K562 (cell line): ENCODE measurements at regions not wholly inside any gene's neighbourhood (a gene's known extent, or its start where the extent isn't known, plus 50 kb on each side); places are given as distances from the start of the nearest gene placed in this dataset.

Experiments
- ATAC-seq: fragments of 200-7000 bp; cut with Tn5 transposase; 3 replicates; pipeline ENCODE4 v1.9.1; 2020; ENCODE audit warnings: moderate library complexity
- BruUV-seq: library from RNA; stranded (reverse); fragments of 400-500 nt; replicated peaks from 2 replicates; lab custom pipeline; 2021; lab: Mats Ljungman, UMichigan
- CTCF ChIA-PET: fragments of 300-600 bp; formaldehyde crosslinking; extraction: SDS; loops from one replicate; lab custom pipeline; 2021; ENCODE audit warnings: low intra/inter-chr PET ratio; lab: Yijun Ruan, JAX
- POLR2A ChIA-PET: fragments of 300-600, 350-650 bp; sonication (Branson Sonifier 250); formaldehyde crosslinking; extraction: SDS; loops from one replicate; lab custom pipeline; 2021; ENCODE audit warnings: antibody characterized with exemption, inconsistent platforms; lab: Yijun Ruan, JAX
- DNase-seq, 4 experiments: peaks; one replicate each; pipeline versions ENCODE4 v3.0.0 to v3.0.0-alpha.2; 2011 to 2018; ENCODE audit warnings: low spot score in 3 of 4, mixed read lengths in 3 of 4; ENCODE audit errors: extremely low read depth in 1 of 4
- FAIRE-seq: peaks from 2 replicates; lab custom pipeline; 2011; peaks lifted over from hg19 to GRCh38; lab: Jason Lieb, UNC
- H2AFZ ChIP-seq: 2 replicates; pipeline ENCODE4 v1.6.0; 2011; ENCODE audit warnings: low read depth, low read length, control low read depth, inconsistent platforms
- H3K27ac ChIP-seq: fragments of 200-600 bp; 3 replicates; pipeline ENCODE4 v1.8.0; 2011; ENCODE audit warnings: low read depth, mild to moderate bottlenecking, control low read depth, inconsistent platforms, low read length, moderate library complexity, mixed read lengths; ENCODE audit errors: extremely low read depth
- H3K27me3 ChIP-seq, 2 experiments: fragments of 300-600 bp in 1 of 2; 2 replicates in 1 of 2; 3 replicates in 1 of 2; pipeline versions ENCODE4 v1.6.0 to v1.8.0; 2011; ENCODE audit warnings: inconsistent platforms in 2 of 2, low read length in 2 of 2, mild to moderate bottlenecking in 1 of 2, mixed read lengths in 1 of 2, moderate library complexity in 1 of 2; ENCODE audit not compliant: control insufficient read depth in 2 of 2, insufficient read depth in 2 of 2
- H3K36me3 ChIP-seq: fragments of 300-600 bp; 3 replicates; pipeline ENCODE4 v1.8.0; 2011; ENCODE audit warnings: mild to moderate bottlenecking, low read length, inconsistent platforms; ENCODE audit not compliant: control insufficient read depth, insufficient read depth
- H3K4me1 ChIP-seq, 2 experiments: fragments of 200-600 bp in 1 of 2; replicated peaks in 1 of 2; 2 replicates in 1 of 2; 3 replicates in 1 of 2; pipeline versions ENCODE4 v1.5.1 to v1.8.0; 2011; ENCODE audit warnings: inconsistent platforms in 2 of 2, low read length in 2 of 2, mild to moderate bottlenecking in 1 of 2, mixed read lengths in 1 of 2, moderate library complexity in 1 of 2; ENCODE audit not compliant: control insufficient read depth in 2 of 2, insufficient read depth in 2 of 2
- H3K4me2 ChIP-seq: 2 replicates; pipeline ENCODE4 v1.6.1; 2011; ENCODE audit warnings: low read length, control low read depth, inconsistent platforms, mixed read lengths; ENCODE audit not compliant: insufficient read depth
- H3K4me3 ChIP-seq: fragments of 200-600 bp; sonication (generic), shearing (Covaris generic); 2 replicates; pipeline ENCODE4 v1.5.1; 2016; ENCODE audit warnings: control low read depth, inconsistent platforms
- H3K79me2 ChIP-seq: fragments of 200-600 bp; 3 replicates; pipeline ENCODE4 v1.8.0; 2011; ENCODE audit warnings: low read length, inconsistent platforms; ENCODE audit not compliant: control insufficient read depth, insufficient read depth
- H3K9ac ChIP-seq, 2 experiments: 2 replicates each; pipeline versions ENCODE4 v1.6.0 to v1.6.1; 2011; ENCODE audit warnings: low read depth in 2 of 2, low read length in 2 of 2, control low read depth in 1 of 2, inconsistent platforms in 1 of 2, mild to moderate bottlenecking in 1 of 2, mixed read lengths in 1 of 2; ENCODE audit not compliant: insufficient read depth in 1 of 2
- H3K9me1 ChIP-seq: one replicate; pipeline ENCODE4 v1.6.0; 2011; ENCODE audit warnings: inconsistent platforms, mild to moderate bottlenecking, low read length, moderate library complexity; ENCODE audit not compliant: control insufficient read depth, insufficient read depth
- H3K9me3 ChIP-seq: replicated peaks from 2 replicates; pipeline ENCODE4 v1.5.1; 2011; ENCODE audit warnings: low read depth, low read length, inconsistent platforms; ENCODE audit not compliant: control insufficient read depth, insufficient read depth
- H4K20me1 ChIP-seq: replicated peaks from 2 replicates; pipeline ENCODE4 v1.6.1; 2011; ENCODE audit warnings: low read length, inconsistent platforms, mixed read lengths; ENCODE audit not compliant: control insufficient read depth, insufficient read depth
- ARID3B ChIP-seq: fragments of 250-450 bp; sonication (Bioruptor Pico); IDR thresholded peaks from 2 replicates; pipeline ENCODE4 v1.4.0; 2020; ENCODE audit warnings: borderline replicate concordance
- DACH1 ChIP-seq: fragments of 450-650 bp; IDR thresholded peaks from 2 replicates; pipeline ENCODE4 v1.6.1; 2018; ENCODE audit not compliant: partially characterized antibody
- DEAF1 ChIP-seq: fragments of 450-650 bp; formaldehyde crosslinking; IDR thresholded peaks from 2 replicates; pipeline ENCODE4 v1.4.0; 2020; ENCODE audit warnings: mild to moderate bottlenecking, moderate library complexity
- E2F1 ChIP-seq: sonication (generic); formaldehyde crosslinking; IDR thresholded peaks from 2 replicates; pipeline ENCODE4 v1.8.1; 2023; ENCODE audit warnings: mild to moderate bottlenecking, missing genetic modification reagents, moderate library complexity
- HMG20B ChIP-seq: fragments of 250-450 bp; sonication (Bioruptor Pico); IDR thresholded peaks from 2 replicates; pipeline ENCODE4 v1.5.0; 2021; ENCODE audit warnings: mild to moderate bottlenecking
- HNRNPH1 ChIP-seq: fragments of 200-400 bp; formaldehyde crosslinking; optimal IDR thresholded peaks from 2 replicates; pipeline ENCODE3; 2017; ENCODE audit warnings: low read depth, mild to moderate bottlenecking, low read length, moderate library complexity
- NR2C1 ChIP-seq, 2 experiments: fragments of 450-650 bp; IDR thresholded peaks; 2 replicates each; pipeline ENCODE4 v1.6.1; 2017; ENCODE audit warnings: mild to moderate bottlenecking in 2 of 2, antibody characterized with exemption in 1 of 2, inconsistent platforms in 1 of 2, missing compliant biosample characterization in 1 of 2, missing genetic modification characterization in 1 of 2
- TCF7 ChIP-seq: sonication (generic); IDR thresholded peaks from 2 replicates; pipeline ENCODE4 v1.6.1; 2016; ENCODE audit warnings: antibody characterized with exemption, borderline replicate concordance
- ZNF592 ChIP-seq: fragments of 450-650 bp; IDR thresholded peaks from 2 replicates; pipeline ENCODE4 v1.6.1; 2017; ENCODE audit warnings: antibody characterized with exemption, mild to moderate bottlenecking
- WGBS: fragments of 100-300 bp; shearing (Covaris generic); methylation state at CpG from one replicate; pipeline ENCODE4 v1.1.6; 2016; ENCODE audit warnings: low coverage, mixed read lengths; ENCODE audit not compliant: insufficient coverage; ENCODE audit errors: missing lambda C conversion rate; 5-methylcytosine and 5-hydroxymethylcytosine counted together
- in situ Hi-C: fragments of 300-500 bp; cut with MboI; formaldehyde crosslinking; loops from 4 replicates; pipeline ENCODE4 v1.15.0; 2018; ENCODE audit warnings: inconsistent platforms, mixed read lengths
- intact Hi-C: fragments of 100-400 bp; cut with micrococcal nuclease; formaldehyde crosslinking; loops from 2 replicates; pipeline ENCODE4 v1.14.2; 2022

- TF ChIP-seq NR2C1 (IDR thresholded peaks at IDR 0.05) (no peak), NR2C1 (tag; IDR thresholded peaks at IDR 0.05) (no peak)
These were observed 102.5 kb downstream of the SAMD9 start (continued) for GRCh38 chr7:93015101-93015778.

GRCh38 chr7:93014410-93014809 lies 103.4 kb downstream of the SAMD9 start:
- no TSS peak for BruUV-seq
- in situ Hi-C loops (no loop called here), intact Hi-C loops (no loop called here)
- no peak overlapping the region for H3K4me2 ChIP-seq
- H3K4me3 ChIP-seq: no peak overlapping the region
- H2AFZ ChIP-seq: peak overlapping the region; percentile 78
- ChIA-PET POLR2A (interaction anchor here (0.8 to 1.4 kb wide), 2 partner anchors 9 to 12 kb away, joined by 3 to 4 read pairs; no protein-coding TSS in a partner anchor), CTCF (interaction anchor here (0.7 kb wide), 1 partner anchor 12 kb away, joined by 3 read pairs; no protein-coding TSS in a partner anchor)
- H3K9me3 ChIP-seq: no peaks in the 10 kb centered on the region
- peak; percentile 16 for ATAC-seq
- H3K9ac ChIP-seq: no peak overlapping the region
- FAIRE-seq: peak; percentile 15
- WGBS: 0% methylated on average over 1 of the region's 1 CpG
- H3K36me3 ChIP-seq: no peaks in the 10 kb centered on the region
- H3K27ac ChIP-seq: 0 out of 3 replicates have a peak overlapping the region, but pooled peaks have one; percentile 4
- peaks cover 8 to 35% of the 10 kb centered on the region in 2 experiments; a peak in 4 of 5 replicates for H3K4me1 ChIP-seq
- DNase-seq: no peak
- no peaks in the 10 kb centered on the region for H4K20me1 ChIP-seq
- H3K79me2 ChIP-seq: no peaks in the 10 kb centered on the region
- no peaks in the 10 kb centered on the region for H3K27me3 ChIP-seq
- H3K9me1 ChIP-seq: no peaks in the 10 kb centered on the region
- TF ChIP-seq DEAF1: 0 out of 2 replicates have a peak, but pooled peaks have one; percentile 8
- TF ChIP-seq HMG20B (CRISPR knock-in tag): no peak
- TF ChIP-seq DACH1: no peak
- no peak for TF ChIP-seq ARID3B (CRISPR knock-in tag)
- TF ChIP-seq E2F1 (CRISPR knock-in tag): no peak
- TF ChIP-seq ZNF592: 0 out of 2 replicates have a peak, but pooled peaks have one; percentile 49
- no peak for TF ChIP-seq TCF7
- TF ChIP-seq HNRNPH1: no peak
